Caco-2 (cell line): ENCODE measurements at regions not wholly inside any gene's neighbourhood (a gene's known extent, or its start where the extent isn't known, plus 50 kb on each side); places are given as distances from the start of the nearest gene placed in this dataset.

ENCODE experiments used
- BruUV-seq: library from RNA; stranded (reverse); fragments of 400-500 nt; replicated peaks from 2 replicates; lab custom pipeline; 2021; lab: Mats Ljungman, UMichigan
- CTCF ChIA-PET: fragments of 300-600 bp; sonication (Branson Sonifier 250); formaldehyde crosslinking; loops from one replicate; lab custom pipeline; 2022; ENCODE audit warnings: antibody characterized with exemption; lab: Charles Lee
- POLR2A ChIA-PET: fragments of 300-600 bp; sonication (Branson Sonifier 250); formaldehyde crosslinking; loops from one replicate; lab custom pipeline; 2022; ENCODE audit warnings: antibody characterized with exemption; lab: Charles Lee
- DNase-seq, 2 experiments: peaks; one replicate each; pipeline versions ENCODE4 v3.0.0 to v3.0.0-alpha.2; 2020 to 2022
- H3K27me3 ChIP-seq: replicated peaks from 2 replicates; pipeline ENCODE4 v1.6.0; 2011; ENCODE audit warnings: low read length; ENCODE audit not compliant: control insufficient read depth, insufficient read depth
- H3K36me3 ChIP-seq: 2 replicates; pipeline ENCODE4 v1.5.1; 2011; ENCODE audit warnings: low read length; ENCODE audit not compliant: control insufficient read depth, insufficient read depth
- H3K4me1 ChIP-seq: fragments of 250-450 bp; sonication (Bioruptor Pico); 2 replicates; pipeline ENCODE4 v1.5.1; 2020; ENCODE audit warnings: mild to moderate bottlenecking
- H3K4me3 ChIP-seq: 2 replicates; pipeline ENCODE4 v1.5.1; 2011; ENCODE audit warnings: low read depth, mild to moderate bottlenecking, control low read depth, low read length
- H3K9me3 ChIP-seq: fragments of 250-450 bp; sonication (Bioruptor Pico); 2 replicates; pipeline ENCODE4 v1.5.1; 2020; ENCODE audit warnings: mild to moderate bottlenecking, moderate library complexity
- H3K27ac Mint-ChIP-seq: one replicate; pipeline ENCODE4 v1.8.0; 2022; ENCODE audit warnings: mixed read lengths; ENCODE audit not compliant: unreplicated experiment
- H3K27me3 Mint-ChIP-seq: one replicate; pipeline ENCODE4 v1.8.0; 2022; ENCODE audit warnings: mixed read lengths; ENCODE audit not compliant: insufficient read depth, unreplicated experiment
- H3K36me3 Mint-ChIP-seq: one replicate; pipeline ENCODE4 v1.8.0; 2022; ENCODE audit warnings: mild to moderate bottlenecking, mixed read lengths; ENCODE audit not compliant: insufficient read depth, unreplicated experiment
- H3K4me1 Mint-ChIP-seq: one replicate; pipeline ENCODE4 v1.8.0; 2022; ENCODE audit warnings: low read depth, mixed read lengths; ENCODE audit not compliant: unreplicated experiment
- H3K4me3 Mint-ChIP-seq: one replicate; pipeline ENCODE4 v1.8.0; 2022; ENCODE audit warnings: mild to moderate bottlenecking, moderate library complexity, mixed read lengths; ENCODE audit not compliant: unreplicated experiment
- H3K9me3 Mint-ChIP-seq: one replicate; pipeline ENCODE4 v1.8.0; 2022; ENCODE audit warnings: mixed read lengths; ENCODE audit not compliant: unreplicated experiment
- intact Hi-C: fragments of 100-400 bp; cut with micrococcal nuclease; formaldehyde crosslinking; loops from one replicate; pipeline ENCODE4 v1.10.0; 2022; ENCODE audit not compliant: unreplicated experiment
- TF ChIP-seq, protein P1 (sequence below), 2 experiments: fragments of 200-600 bp in 1 of 2; IDR thresholded peaks; 1 replicate in 1 of 2; 2 replicates in 1 of 2; pipeline versions ENCODE4 v1.5.1 to v1.8.0; 2011 to 2022; ENCODE audit warnings: antibody characterized with exemption in 1 of 2, control low read depth in 1 of 2, inconsistent platforms in 1 of 2, low read depth in 1 of 2, low read length in 1 of 2, mild to moderate bottlenecking in 1 of 2, moderate library complexity in 1 of 2; ENCODE audit not compliant: insufficient read depth in 1 of 2, severe bottlenecking in 1 of 2, unreplicated experiment in 1 of 2

DNA sequence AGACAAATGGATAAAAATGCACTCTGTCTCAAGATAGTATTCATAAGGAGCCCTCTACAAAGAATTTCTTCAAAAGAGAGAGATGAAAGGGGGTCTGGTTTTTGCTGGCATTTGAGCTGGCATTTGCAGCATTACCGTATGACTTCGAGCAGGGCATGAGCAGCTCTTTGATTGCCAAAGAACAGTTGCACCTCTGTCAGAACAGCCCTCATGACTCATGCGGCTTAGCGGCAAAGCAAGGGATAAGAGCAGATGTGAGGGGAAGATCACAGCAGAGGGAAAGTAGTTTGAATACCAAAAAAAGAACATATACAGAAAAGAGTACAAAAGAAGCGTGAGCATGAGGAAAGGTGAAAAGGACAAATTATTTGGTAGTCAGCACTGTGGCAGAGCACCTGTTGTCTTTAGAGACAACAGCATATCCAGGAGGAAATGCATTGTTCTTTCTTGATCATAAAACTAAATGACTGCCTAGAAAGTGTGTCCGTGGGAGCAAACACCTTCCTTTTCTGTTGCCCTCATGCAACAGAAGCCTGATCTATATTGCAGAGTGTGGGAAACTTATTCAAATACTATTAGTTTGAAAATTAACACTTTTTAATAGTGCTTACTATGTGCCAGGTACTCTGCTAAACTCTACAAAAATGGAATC lies 80.5 kb upstream of the SLC24A5 start:
- Histone ChIP-seq H3K9me3 (no peaks in the 10 kb centered on the region), H3K36me3 (no peaks in the 10 kb centered on the region), H3K27me3 (no peaks in the 10 kb centered on the region), H3K4me1 (no peaks in the 10 kb centered on the region), H3K4me3 (no peak overlapping the region)
- peaks cover 6% of the 10 kb centered on the region for H3K27me3 Mint-ChIP-seq
- intact Hi-C loops = no loop called here
- H3K4me3 Mint-ChIP-seq = no peak overlapping the region
- no peak for DNase-seq
- ChIA-PET POLR2A (no interaction called here), CTCF (no interaction called here)
- TF ChIP-seq, protein P1, sequence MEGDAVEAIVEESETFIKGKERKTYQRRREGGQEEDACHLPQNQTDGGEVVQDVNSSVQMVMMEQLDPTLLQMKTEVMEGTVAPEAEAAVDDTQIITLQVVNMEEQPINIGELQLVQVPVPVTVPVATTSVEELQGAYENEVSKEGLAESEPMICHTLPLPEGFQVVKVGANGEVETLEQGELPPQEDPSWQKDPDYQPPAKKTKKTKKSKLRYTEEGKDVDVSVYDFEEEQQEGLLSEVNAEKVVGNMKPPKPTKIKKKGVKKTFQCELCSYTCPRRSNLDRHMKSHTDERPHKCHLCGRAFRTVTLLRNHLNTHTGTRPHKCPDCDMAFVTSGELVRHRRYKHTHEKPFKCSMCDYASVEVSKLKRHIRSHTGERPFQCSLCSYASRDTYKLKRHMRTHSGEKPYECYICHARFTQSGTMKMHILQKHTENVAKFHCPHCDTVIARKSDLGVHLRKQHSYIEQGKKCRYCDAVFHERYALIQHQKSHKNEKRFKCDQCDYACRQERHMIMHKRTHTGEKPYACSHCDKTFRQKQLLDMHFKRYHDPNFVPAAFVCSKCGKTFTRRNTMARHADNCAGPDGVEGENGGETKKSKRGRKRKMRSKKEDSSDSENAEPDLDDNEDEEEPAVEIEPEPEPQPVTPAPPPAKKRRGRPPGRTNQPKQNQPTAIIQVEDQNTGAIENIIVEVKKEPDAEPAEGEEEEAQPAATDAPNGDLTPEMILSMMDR (IDR thresholded peaks at IDR 0.05; ENCODE audit: insufficient read depth in 1 of 2, low read depth in 1 of 2, low read length in 1 of 2, severe bottlenecking in 1 of 2, unreplicated experiment in 1 of 2) = no peak
- no peaks in the 10 kb centered on the region for H3K36me3 Mint-ChIP-seq
- no peaks in the 10 kb centered on the region for H3K4me1 Mint-ChIP-seq
- no peak overlapping the region for H3K27ac Mint-ChIP-seq
- H3K9me3 Mint-ChIP-seq = no peaks in the 10 kb centered on the region
- BruUV-seq = no TSS peak

- H3K27me3 ChIP-seq = no peaks in the 10 kb centered on the region
- CTCF ChIA-PET = no interaction called here
- no peak overlapping the region for H3K4me3 ChIP-seq
- no TSS peak for BruUV-seq
- H3K9me3 ChIP-seq = no peaks in the 10 kb centered on the region
- no peak for DNase-seq
- TF ChIP-seq, protein P1 (IDR thresholded peaks at IDR 0.05; ENCODE audit: insufficient read depth in 1 of 2, low read depth in 1 of 2, low read length in 1 of 2, severe bottlenecking in 1 of 2, unreplicated experiment in 1 of 2) = no peak
- Mint-ChIP-seq H3K27me3 (peaks cover 3% of the 10 kb centered on the region), H3K36me3 (no peaks in the 10 kb centered on the region), H3K4me3 (no peak overlapping the region), H3K27ac (no peak overlapping the region), H3K4me1 (no peaks in the 10 kb centered on the region), H3K9me3 (no peaks in the 10 kb centered on the region)
- POLR2A ChIA-PET = no interaction called here
- H3K36me3 ChIP-seq = no peaks in the 10 kb centered on the region
- intact Hi-C loops = no loop called here
- no peaks in the 10 kb centered on the region for H3K4me1 ChIP-seq
Observed at GRCh38 chr15:48041454-48041853, 79.3 kb upstream of the SLC24A5 start.

DNA sequence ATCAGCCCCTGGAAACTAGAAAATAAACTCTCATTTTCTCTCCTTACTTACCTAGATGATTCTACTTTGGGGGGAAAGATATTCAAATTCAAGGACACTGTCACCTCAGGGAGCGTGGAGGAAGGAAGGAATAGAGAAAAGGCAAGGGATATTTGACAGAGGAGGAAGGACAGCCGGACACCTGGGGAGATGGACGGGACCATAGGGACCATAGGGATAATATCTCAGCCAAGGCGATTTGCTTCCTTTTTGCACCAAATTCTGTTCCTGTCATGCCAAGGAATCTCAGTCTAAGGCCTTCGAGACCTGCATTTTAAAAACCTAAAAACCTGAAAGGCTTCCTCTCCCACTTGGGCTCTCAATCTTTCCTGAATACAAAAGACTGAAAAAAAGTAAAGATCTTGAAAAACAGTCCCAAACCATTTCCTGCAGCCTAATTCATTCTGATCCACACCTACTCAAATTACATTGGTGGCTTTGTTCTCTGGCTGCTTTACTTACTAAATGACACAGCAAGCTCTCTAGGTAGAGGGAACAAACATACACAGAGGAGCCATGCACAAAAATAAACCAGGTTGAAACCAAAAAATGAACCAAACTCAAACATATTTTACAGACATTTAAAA lies 73.9 kb upstream of the SLC24A5 start:
- intact Hi-C loops = no loop called here
- BruUV-seq = no TSS peak
- H3K9me3 Mint-ChIP-seq = no peaks in the 10 kb centered on the region
- Histone ChIP-seq H3K36me3 (no peaks in the 10 kb centered on the region), H3K4me3 (no peak overlapping the region), H3K27me3 (no peaks in the 10 kb centered on the region), H3K9me3 (0 out of 2 replicates have a peak, but pooled peaks cover 3% of the 10 kb centered on the region), H3K4me1 (no peaks in the 10 kb centered on the region)
- no peak overlapping the region for H3K27ac Mint-ChIP-seq
- no peaks in the 10 kb centered on the region for H3K4me1 Mint-ChIP-seq
- H3K27me3 Mint-ChIP-seq = peaks cover 3% of the 10 kb centered on the region
- DNase-seq = no peak
- no peaks in the 10 kb centered on the region for H3K36me3 Mint-ChIP-seq
- no peak overlapping the region for H3K4me3 Mint-ChIP-seq
- POLR2A ChIA-PET = no interaction called here
- CTCF ChIA-PET = no interaction called here
- TF ChIP-seq, protein P1 (IDR thresholded peaks at IDR 0.05; ENCODE audit: insufficient read depth in 1 of 2, low read depth in 1 of 2, low read length in 1 of 2, severe bottlenecking in 1 of 2, unreplicated experiment in 1 of 2) = no peak
